ENCODE measurements at regions not wholly inside any gene's neighbourhood (a gene's known extent, or its start where the extent isn't known, plus 50 kb on each side); places are given as distances from the start of the nearest gene placed in this dataset.

DNA sequence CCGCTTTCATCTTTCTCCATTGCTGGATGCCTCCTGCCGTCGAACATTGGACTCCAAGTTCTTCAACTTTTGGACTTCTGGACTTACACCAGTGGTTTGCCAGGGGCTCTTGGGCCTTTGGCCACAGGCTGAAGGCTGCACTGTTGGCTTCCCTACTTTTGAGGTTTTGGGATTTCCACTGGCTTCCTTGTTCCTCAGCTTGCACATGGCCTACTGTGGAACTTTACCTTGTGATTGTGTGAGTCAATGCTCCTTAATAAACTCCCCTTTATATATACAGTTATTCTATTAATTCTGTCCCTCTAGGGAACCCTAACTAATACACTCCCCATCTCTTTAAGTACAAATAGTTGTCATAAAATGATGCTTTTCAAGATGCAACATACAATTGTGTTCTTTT, 595.3 kb downstream of the ARAP2 start:
- H3K4me3 ChIP-seq (ENCODE audit: low read depth, low read length), result no peak overlapping the region
- DNase-seq (ENCODE audit: low read depth), result no peak

DNA sequence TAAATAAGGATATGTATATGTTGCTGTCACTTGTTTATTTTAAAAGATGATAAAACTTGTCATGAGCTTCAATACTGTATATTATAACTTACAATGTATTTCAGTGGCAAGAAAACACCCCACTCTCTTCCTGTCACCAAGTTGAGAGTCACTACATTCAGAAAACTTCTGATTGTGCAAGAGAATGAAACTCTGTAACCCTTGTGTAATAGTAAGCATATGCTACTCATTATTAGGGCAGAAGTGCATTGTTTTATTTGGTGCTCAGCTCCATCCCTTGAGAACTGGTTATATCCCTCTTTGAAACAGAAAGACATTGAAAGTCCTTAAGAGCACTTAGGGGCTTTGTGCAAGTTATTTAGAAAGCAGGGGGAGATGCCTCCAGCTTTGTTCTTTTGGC, 594.5 kb downstream of the ARAP2 start:
- H3K4me3 ChIP-seq (ENCODE audit: low read depth, low read length), result no peak overlapping the region
- DNase-seq (ENCODE audit: low read depth), result no peak

DNA sequence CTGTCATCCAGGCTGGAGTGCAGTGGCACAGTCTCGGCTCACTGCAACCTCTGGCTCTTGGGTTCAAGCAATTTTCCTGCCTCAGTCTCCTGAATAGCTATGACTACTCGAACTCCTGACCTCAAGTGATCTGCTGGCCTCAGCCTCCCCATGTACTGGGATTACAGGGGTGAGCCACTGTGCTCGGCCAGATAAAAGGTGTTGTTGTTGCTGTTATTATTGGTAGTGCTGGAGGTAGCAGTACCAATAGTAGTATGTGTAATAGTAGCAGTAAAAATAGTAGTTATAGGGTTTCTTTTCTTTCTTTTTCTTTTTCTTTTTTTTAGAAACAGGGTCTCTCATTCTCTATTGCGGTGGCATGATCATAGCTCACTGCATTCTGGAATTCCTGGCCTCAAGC, 592.1 kb downstream of the ARAP2 start:
- no peak for DNase-seq (ENCODE audit: low read depth)

GRCh38 chr4:35653451-35653850, 590.9 kb downstream of the ARAP2 start:
- no peak overlapping the region for H3K4me3 ChIP-seq (ENCODE audit: low read depth, low read length)
- DNase-seq (ENCODE audit: low read depth), result no peak

More for the DNA sequence above, 592.1 kb downstream of the ARAP2 start:
- no peak overlapping the region for H3K4me3 ChIP-seq (ENCODE audit: low read depth, low read length)

GRCh38 chr4:35673137-35673536, 571.2 kb downstream of the ARAP2 start:
- DNase-seq (ENCODE audit: low read depth), result no peak
- no peak overlapping the region for H3K4me3 ChIP-seq (ENCODE audit: low read depth, low read length)

DNA sequence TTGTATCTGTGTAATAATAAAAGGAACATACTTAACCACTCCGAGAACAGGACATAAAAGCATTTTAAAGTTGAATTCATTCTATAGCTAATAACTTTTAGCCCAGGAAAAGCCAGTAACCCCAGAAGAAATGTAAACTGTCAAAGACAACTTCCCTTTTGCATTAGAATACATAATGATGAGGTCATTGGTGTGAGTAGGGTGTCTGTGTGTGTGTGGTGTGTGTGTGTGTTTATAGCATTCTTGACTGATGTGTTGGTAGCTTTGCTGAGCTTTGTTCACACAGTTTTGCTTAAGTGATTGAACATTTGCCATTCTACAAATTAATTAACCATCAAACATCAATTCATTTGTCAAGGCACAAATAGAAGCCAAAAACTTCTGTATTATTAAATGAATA, 559.6 kb downstream of the ARAP2 start:
- DNase-seq (ENCODE audit: low read depth), result no peak
- H3K4me3 ChIP-seq (ENCODE audit: low read depth, low read length), result no peak overlapping the region

- DNase-seq (ENCODE audit: low read depth), result no peak
- H3K4me3 ChIP-seq (ENCODE audit: low read depth, low read length), result no peak overlapping the region
Measured at GRCh38 chr4:35689870-35690269, 554.4 kb downstream of the ARAP2 start.

- DNase-seq (ENCODE audit: low read depth), result no peak
- H3K4me3 ChIP-seq (ENCODE audit: low read depth, low read length), result no peak overlapping the region
Measured at GRCh38 chr4:35690271-35690670, 554.0 kb downstream of the ARAP2 start.

DNA sequence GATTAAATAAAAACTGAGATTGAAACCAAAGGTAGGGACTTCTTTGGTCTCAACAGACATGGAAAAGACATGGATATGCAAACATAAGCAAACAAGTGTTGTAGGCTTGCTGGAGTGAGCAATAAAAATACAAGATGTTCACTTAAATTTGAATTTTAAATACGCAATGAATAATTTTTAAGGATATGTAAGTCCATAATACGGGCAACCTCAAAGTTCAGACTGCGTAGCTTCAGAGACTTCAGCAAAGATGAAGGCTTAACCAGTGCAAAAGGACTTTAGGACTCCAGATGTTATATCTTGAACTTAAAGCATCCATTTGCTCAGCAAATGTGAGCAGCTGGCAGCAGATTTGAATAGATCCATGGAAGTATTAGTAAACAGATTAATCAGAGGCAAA, 549.3 kb downstream of the ARAP2 start:
- no peak for DNase-seq (ENCODE audit: low read depth)
- H3K4me3 ChIP-seq (ENCODE audit: low read depth, low read length), result no peak overlapping the region

- no peak overlapping the region for H3K4me3 ChIP-seq (ENCODE audit: low read depth, low read length)
- no peak for DNase-seq (ENCODE audit: low read depth)
Measured at GRCh38 chr4:35695421-35695820, 548.9 kb downstream of the ARAP2 start.

DNA sequence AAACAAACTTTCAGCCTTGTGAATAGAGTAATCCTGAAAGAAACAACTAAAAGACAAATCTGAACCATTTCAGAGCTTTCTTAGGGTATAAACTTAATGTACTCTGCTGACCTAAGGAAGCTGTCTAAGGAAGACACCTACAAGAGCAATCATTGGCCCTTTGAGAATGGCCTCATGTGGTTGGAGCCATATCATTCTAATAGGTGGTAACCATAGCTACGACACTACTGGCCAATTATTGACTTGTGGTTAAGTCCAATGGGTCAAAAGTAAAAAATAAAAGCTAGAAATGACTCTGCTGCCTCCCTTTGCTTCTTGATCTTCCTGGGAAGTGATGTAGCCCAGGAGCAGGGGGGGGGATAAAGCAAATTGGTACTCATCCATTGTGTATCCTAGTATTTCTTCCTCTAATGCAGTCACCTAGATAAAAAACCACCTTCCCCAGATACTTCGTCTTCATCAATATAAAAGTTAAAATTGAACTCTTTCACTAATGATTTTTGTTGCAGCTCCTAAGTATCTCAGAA, 547.0 kb downstream of the ARAP2 start:
- DNase-seq (ENCODE audit: low read depth), result no peak
- H3K4me3 ChIP-seq (ENCODE audit: low read depth, low read length), result no peak overlapping the region

DNA sequence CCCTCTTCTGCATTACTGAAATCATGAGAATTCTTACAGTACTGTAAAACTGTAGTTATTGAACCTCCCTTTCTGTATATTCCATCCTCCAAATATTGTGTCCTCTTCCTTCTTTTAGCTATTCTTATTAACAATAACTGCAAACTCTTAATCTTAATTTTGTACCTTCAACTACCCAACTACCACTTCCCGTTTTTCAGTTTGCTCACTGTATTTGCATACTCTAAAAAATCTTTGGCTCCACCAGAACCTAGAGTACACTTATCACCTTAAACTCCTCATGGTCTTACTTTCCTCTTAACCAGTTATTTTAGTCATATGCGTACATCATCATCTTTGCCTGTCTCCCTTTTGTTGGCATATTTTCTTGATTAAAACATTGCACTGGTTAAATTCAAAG, 543.7 kb downstream of the ARAP2 start:
- no peak for DNase-seq (ENCODE audit: low read depth)
- no peak overlapping the region for H3K4me3 ChIP-seq (ENCODE audit: low read depth, low read length)

GRCh38 chr4:35709080-35709479, 535.2 kb downstream of the ARAP2 start:
- DNase-seq (ENCODE audit: low read depth), result no peak
- no peak overlapping the region for H3K4me3 ChIP-seq (ENCODE audit: low read depth, low read length)

DNA sequence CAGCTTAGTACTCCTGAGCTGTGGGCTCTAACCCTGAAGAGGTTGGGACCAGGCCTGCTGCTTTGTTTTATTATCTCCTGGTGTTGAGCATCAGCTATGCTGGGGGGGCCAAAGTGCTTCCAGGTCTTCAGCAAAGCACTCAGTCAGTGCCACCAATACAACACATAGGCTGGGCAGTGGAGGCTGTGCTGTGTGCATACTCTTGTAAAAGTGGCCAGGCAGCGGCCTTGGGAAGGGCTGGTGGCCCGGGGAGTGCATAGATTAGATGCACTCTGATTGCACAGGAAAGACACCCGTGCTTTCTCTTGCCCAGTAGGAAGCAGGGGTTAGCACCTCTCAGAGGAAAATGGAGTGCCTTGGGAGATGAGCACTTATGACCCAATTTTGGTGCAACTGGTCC, 534.0 kb downstream of the ARAP2 start:
- DNase-seq (ENCODE audit: low read depth), result no peak
- no peak overlapping the region for H3K4me3 ChIP-seq (ENCODE audit: low read depth, low read length)

GRCh38 chr4:35711127-35711526, 533.2 kb downstream of the ARAP2 start:
- H3K4me3 ChIP-seq (ENCODE audit: low read depth, low read length), result no peak overlapping the region
- no peak for DNase-seq (ENCODE audit: low read depth)

GRCh38 chr4:35723973-35724372, 520.3 kb downstream of the ARAP2 start:
- DNase-seq (ENCODE audit: low read depth), result no peak
- no peak overlapping the region for H3K4me3 ChIP-seq (ENCODE audit: low read depth, low read length)

GRCh38 chr4:35725131-35725530, 519.2 kb downstream of the ARAP2 start:
- no peak for DNase-seq (ENCODE audit: low read depth)

GRCh38 chr4:35730414-35730813, 513.9 kb downstream of the ARAP2 start:
- H3K4me3 ChIP-seq (ENCODE audit: low read depth, low read length), result no peak overlapping the region
- no peak for DNase-seq (ENCODE audit: low read depth)

More at GRCh38 chr4:35725131-35725530, 519.2 kb downstream of the ARAP2 start:
- no peak overlapping the region for H3K4me3 ChIP-seq (ENCODE audit: low read depth, low read length)

DNA sequence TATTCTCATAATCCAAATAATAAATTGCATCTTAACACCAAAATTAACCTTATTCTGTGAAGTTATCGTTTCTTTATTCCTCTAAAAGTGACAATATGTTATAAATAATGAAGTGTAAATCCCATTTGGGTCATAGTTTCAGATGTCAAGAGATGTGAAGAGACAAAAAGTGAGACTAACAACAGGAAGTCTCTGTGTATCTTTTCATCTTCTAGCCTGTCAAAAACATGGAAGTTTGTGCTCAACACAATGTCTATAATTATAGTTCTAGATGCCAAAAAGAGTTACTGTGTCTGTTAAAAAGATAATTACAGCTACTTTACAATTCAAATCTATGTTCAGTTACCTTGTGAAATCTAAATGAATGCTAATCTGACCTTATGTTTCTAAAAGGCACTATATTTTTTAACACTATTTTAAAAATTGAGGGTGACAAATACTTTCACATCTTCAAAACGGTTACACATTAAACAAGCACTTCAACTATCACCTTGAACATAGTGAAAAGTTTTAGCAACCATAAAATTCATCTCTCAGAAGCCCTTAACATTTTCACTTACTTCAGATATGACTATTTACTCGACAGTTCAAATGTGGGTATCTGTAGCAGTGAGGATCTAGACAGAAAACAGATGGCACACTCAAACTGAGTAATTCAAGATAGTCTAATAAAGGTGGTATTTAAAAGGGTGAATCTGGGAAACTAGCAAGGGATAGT, 509.8 kb downstream of the ARAP2 start:
- no peak overlapping the region for H3K4me3 ChIP-seq (ENCODE audit: low read depth, low read length)
- DNase-seq (ENCODE audit: low read depth), result no peak

DNA sequence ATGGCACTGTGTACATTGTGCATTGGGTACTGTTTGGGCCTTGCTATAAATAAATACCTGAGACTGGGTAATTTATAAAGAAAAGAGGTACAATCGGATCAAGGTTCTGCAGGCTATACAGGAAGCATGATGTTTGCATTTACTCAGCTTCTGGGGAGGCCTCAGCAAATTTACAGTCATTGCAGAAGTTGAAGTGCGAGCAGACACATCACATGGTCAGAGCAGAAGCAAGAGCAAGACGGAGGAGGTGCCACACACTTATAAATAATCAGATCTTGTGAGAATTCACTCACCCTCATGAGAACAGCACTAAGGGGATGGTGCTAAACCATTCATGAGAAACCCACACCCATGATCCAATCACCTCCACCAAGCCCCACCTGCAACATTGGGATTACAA, 505.0 kb downstream of the ARAP2 start:
- no peak overlapping the region for H3K4me3 ChIP-seq (ENCODE audit: low read depth, low read length)
- DNase-seq (ENCODE audit: low read depth), result no peak

GRCh38 chr4:35754047-35754446, 490.3 kb downstream of the ARAP2 start:
- no peak for DNase-seq (ENCODE audit: low read depth)
- no peak overlapping the region for H3K4me3 ChIP-seq (ENCODE audit: low read depth, low read length)

DNA sequence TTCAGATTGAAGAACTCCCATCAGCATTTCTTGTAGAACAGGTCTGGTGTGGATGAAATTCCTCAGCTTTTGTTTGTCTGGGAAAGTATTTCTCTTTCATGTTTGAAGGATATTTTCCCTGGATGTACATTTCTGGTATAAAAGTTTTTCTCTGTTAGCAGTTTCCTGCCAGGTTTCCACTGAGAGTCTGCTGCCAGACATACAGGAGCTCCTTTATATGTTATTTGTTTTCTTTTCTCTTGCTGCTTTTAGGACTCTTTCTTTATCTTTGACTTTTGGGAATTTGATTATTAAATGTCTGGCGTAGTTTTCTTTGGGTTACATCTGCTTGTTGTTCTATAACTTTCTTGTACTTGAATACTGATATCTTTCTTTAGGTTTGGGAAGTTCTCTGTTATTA, 486.5 kb downstream of the ARAP2 start:
- no peak overlapping the region for H3K4me3 ChIP-seq (ENCODE audit: low read depth, low read length)
- DNase-seq (ENCODE audit: low read depth), result no peak
